SK-N-SH (cell line): ENCODE measurements at regions not wholly inside any gene's neighbourhood (a gene's known extent, or its start where the extent isn't known, plus 50 kb on each side); places are given as distances from the start of the nearest gene placed in this dataset.
"Not testable (repeated sequence)": the region's sequence is repeated elsewhere in the genome, so short reads cannot be mapped to it uniquely, and the experiment has no call there.

Experiments used
- CTCF ChIA-PET: fragments of 300-600, 350-600 bp; formaldehyde crosslinking; extraction: SDS; loops from one replicate; lab custom pipeline; 2021; lab: Yijun Ruan, JAX
- POLR2A ChIA-PET: fragments of 350-600 bp; sonication (Branson Sonifier 250); formaldehyde crosslinking; extraction: SDS; loops from one replicate; lab custom pipeline; 2020; ENCODE audit warnings: antibody characterized with exemption, inconsistent platforms; lab: Yijun Ruan, JAX
- DNase-seq: peaks from one replicate; pipeline ENCODE4 v3.0.0; 2012
- H2AFZ ChIP-seq: fragments of 200-600 bp; sonication (generic); 2 replicates; pipeline ENCODE4 v1.8.1; 2016; ENCODE audit warnings: antibody characterized with exemption, mild to moderate bottlenecking, low read depth
- H3F3A ChIP-seq: fragments of 200-600 bp; sonication (generic); replicated peaks from 2 replicates; pipeline ENCODE3; 2016; ENCODE audit warnings: antibody characterized with exemption, mild to moderate bottlenecking; ENCODE audit not compliant: insufficient read depth
- H3K27ac ChIP-seq, 2 experiments: fragments of 200-500 bp in 1 of 2; fragments of 200-600 bp in 1 of 2; sonication (Bioruptor generic) in 1 of 2; sonication (generic), shearing (Covaris generic) in 1 of 2; 2 replicates each; pipeline versions ENCODE4 v1.5.1 to v1.6.1; 2014 to 2016; ENCODE audit warnings: low read depth in 2 of 2, inconsistent platforms in 1 of 2, low read length in 1 of 2, mild to moderate bottlenecking in 1 of 2, mixed read lengths in 1 of 2
- H3K27me3 ChIP-seq: fragments of 200-600 bp; sonication (generic), shearing (Covaris generic); 2 replicates; pipeline ENCODE4 v1.6.1; 2016; ENCODE audit warnings: mixed run types; ENCODE audit not compliant: insufficient read depth
- H3K36me3 ChIP-seq, 2 experiments: fragments of 200-500 bp in 1 of 2; fragments of 200-600 bp in 1 of 2; sonication (Bioruptor generic) in 1 of 2; sonication (generic) in 1 of 2; replicated peaks in 1 of 2; 2 replicates each; pipeline versions ENCODE3 to v1.5.1; 2014 to 2016; ENCODE audit warnings: low read length in 1 of 2, mild to moderate bottlenecking in 1 of 2; ENCODE audit not compliant: insufficient read depth in 2 of 2, control insufficient read depth in 1 of 2
- H3K4me1 ChIP-seq, 2 experiments: fragments of 200-500 bp in 1 of 2; fragments of 200-600 bp in 1 of 2; sonication (Bioruptor generic) in 1 of 2; sonication (generic), shearing (Covaris generic) in 1 of 2; 2 replicates each; pipeline versions ENCODE4 v1.5.1 to v1.6.1; 2014 to 2016; ENCODE audit warnings: low read depth in 1 of 2, low read length in 1 of 2, mixed run types in 1 of 2; ENCODE audit not compliant: insufficient read depth in 2 of 2, control insufficient read depth in 1 of 2
- H3K4me2 ChIP-seq: fragments of 200-600 bp; sonication (generic), shearing (Covaris generic); 2 replicates; pipeline ENCODE4 v1.6.1; 2017; ENCODE audit warnings: mixed run types
- H3K4me3 ChIP-seq, 2 experiments: fragments of 200-500 bp in 1 of 2; fragments of 200-600 bp in 1 of 2; sonication (Bioruptor generic) in 1 of 2; sonication (generic), shearing (Covaris generic) in 1 of 2; 2 replicates each; pipeline versions ENCODE4 v1.5.1 to v1.8.1; 2014 to 2016; ENCODE audit warnings: low read depth in 2 of 2, inconsistent platforms in 1 of 2, low read length in 1 of 2, mild to moderate bottlenecking in 1 of 2, mixed read lengths in 1 of 2, moderate library complexity in 1 of 2
- H3K79me2 ChIP-seq: fragments of 200-600 bp; sonication (generic); 2 replicates; pipeline ENCODE4 v1.8.1; 2017; ENCODE audit warnings: mild to moderate bottlenecking; ENCODE audit not compliant: insufficient read depth
- H3K9ac ChIP-seq: fragments of 200-600 bp; sonication (generic); 2 replicates; pipeline ENCODE4 v1.6.1; 2017; ENCODE audit warnings: mixed run types
- H3K9me2 ChIP-seq: fragments of 200-600 bp; sonication (generic); 2 replicates; pipeline ENCODE4 v1.6.1; 2017; ENCODE audit warnings: mixed run types
- H3K9me3 ChIP-seq: fragments of 200-600 bp; sonication (generic); 2 replicates; pipeline ENCODE4 v1.6.1; 2017; ENCODE audit warnings: mixed run types, mild to moderate bottlenecking, moderate library complexity
- H4K20me1 ChIP-seq: fragments of 200-600 bp; sonication (generic); 2 replicates; pipeline ENCODE4 v1.6.1; 2017; ENCODE audit warnings: mild to moderate bottlenecking, mixed run types; ENCODE audit not compliant: insufficient read depth
- CHD2 ChIP-seq: fragments of 150-350 bp; IDR thresholded peaks from 2 replicates; pipeline ENCODE4 v1.6.1; 2018; ENCODE audit warnings: low read length; ENCODE audit not compliant: partially characterized antibody
- CTCF ChIP-seq: fragments of 200-600 bp; sonication (generic); IDR thresholded peaks from 2 replicates; pipeline ENCODE4 v1.6.1; 2017; ENCODE audit warnings: antibody characterized with exemption, mild to moderate bottlenecking, moderate library complexity
- ELF1 ChIP-seq: IDR thresholded peaks from 2 replicates; pipeline ENCODE4 v1.4.0; 2012
- FOSL2 ChIP-seq: IDR thresholded peaks from 2 replicates; pipeline ENCODE4 v1.4.0; 2012; ENCODE audit warnings: low read depth, mild to moderate bottlenecking, moderate library complexity, borderline replicate concordance
- GABPA ChIP-seq: IDR thresholded peaks from 2 replicates; pipeline ENCODE4 v1.4.0; 2012; ENCODE audit warnings: low read depth, mild to moderate bottlenecking
- GATA2 ChIP-seq: sonication (generic); formaldehyde crosslinking; IDR thresholded peaks from 2 replicates; pipeline ENCODE4 v1.5.0; 2020; ENCODE audit warnings: mild to moderate bottlenecking, missing genetic modification reagents
- IRF3 ChIP-seq: fragments of 150-350 bp; IDR thresholded peaks from 2 replicates; pipeline ENCODE4 v1.6.1; 2016; ENCODE audit warnings: mild to moderate bottlenecking, low read depth, low read length
- MAX ChIP-seq: IDR thresholded peaks from 2 replicates; pipeline ENCODE4 v1.4.0; 2012; ENCODE audit warnings: low read depth
- NFIC ChIP-seq: IDR thresholded peaks from 2 replicates; pipeline ENCODE4 v1.4.0; 2012; ENCODE audit warnings: borderline replicate concordance
- POLR2AphosphoS5 ChIP-seq: IDR thresholded peaks from 2 replicates; pipeline ENCODE4 v1.6.1; 2012; ENCODE audit warnings: low read depth, low read length
- RAD21 ChIP-seq: IDR thresholded peaks from 2 replicates; pipeline ENCODE4 v1.6.1; 2012; ENCODE audit warnings: mild to moderate bottlenecking, low read length
- RFX5 ChIP-seq: IDR thresholded peaks from 2 replicates; pipeline ENCODE4 v1.6.1; 2012; ENCODE audit warnings: mild to moderate bottlenecking, improper control_type of control experiment, low read length
- RXRA ChIP-seq: IDR thresholded peaks from 2 replicates; pipeline ENCODE4 v1.4.0; 2012; ENCODE audit warnings: low read depth, mild to moderate bottlenecking, borderline replicate concordance
- SMC3 ChIP-seq: IDR thresholded peaks from 2 replicates; pipeline ENCODE4 v1.6.1; 2012; ENCODE audit warnings: low read depth, low read length, improper control_type of control experiment
- TAF1 ChIP-seq: IDR thresholded peaks from 2 replicates; pipeline ENCODE4 v1.6.1; 2012; ENCODE audit warnings: low read depth, mild to moderate bottlenecking, low read length, moderate library complexity, borderline replicate concordance
- TCF12 ChIP-seq: IDR thresholded peaks from 2 replicates; pipeline ENCODE4 v1.4.0; 2012
- USF2 ChIP-seq: fragments of 150-350 bp; IDR thresholded peaks from 2 replicates; pipeline ENCODE4 v1.6.1; 2017; ENCODE audit warnings: antibody characterized with exemption, low read length, low read depth, borderline replicate concordance
- YY1 ChIP-seq: IDR thresholded peaks from 2 replicates; pipeline ENCODE4 v1.4.0; 2012; ENCODE audit warnings: low read depth, mild to moderate bottlenecking
- ZBTB33 ChIP-seq: IDR thresholded peaks from 2 replicates; pipeline ENCODE4 v1.4.0; 2012; ENCODE audit warnings: low read depth, borderline replicate concordance
- WGBS: methylation state at CpG from one replicate; pipeline ENCODE4 v1.1.6; 2017; ENCODE audit warnings: low lambda C conversion rate; 5-methylcytosine and 5-hydroxymethylcytosine counted together

- H2AFZ ChIP-seq, H3K9me2 ChIP-seq, H3K79me2 ChIP-seq, H3F3A ChIP-seq, H3K27ac ChIP-seq, H3K4me2 ChIP-seq, H4K20me1 ChIP-seq, H3K4me1 ChIP-seq, CTCF ChIA-PET, DNase-seq, POLR2A ChIA-PET, H3K36me3 ChIP-seq, H3K9ac ChIP-seq, H3K9me3 ChIP-seq, H3K27me3 ChIP-seq, H3K4me3 ChIP-seq: not testable (repeated sequence)
- 84% methylated on average over 11 of the region's 11 CpGs for WGBS
Measured at GRCh38 chr10:108599317-108599716, 1324.0 kb downstream of the XPNPEP1 start.

- ChIA-PET CTCF (no interaction called here), POLR2A (no interaction called here)
- Histone ChIP-seq H4K20me1 (no peaks in the 10 kb centered on the region), H3K9me3 (no peaks in the 10 kb centered on the region), H3F3A (no peaks in the 10 kb centered on the region), H3K27me3 (no peaks in the 10 kb centered on the region), H3K4me2 (no peak overlapping the region), H3K27ac (no peak overlapping the region), H3K9me2 (no peaks in the 10 kb centered on the region), H2AFZ (no peak overlapping the region), H3K36me3 (no peaks in the 10 kb centered on the region), H3K79me2 (no peaks in the 10 kb centered on the region), H3K9ac (no peak overlapping the region), H3K4me1 (peaks cover 6 to 7% of the 10 kb centered on the region in 2 experiments; a peak in 3 of 4 replicates), H3K4me3 (no peak overlapping the region)
- TF ChIP-seq USF2 (no peak), FOSL2 (no peak), SMC3 (no peak), CTCF (no peak), CHD2 (no peak), ELF1 (no peak), YY1 (no peak), ZBTB33 (no peak), TAF1 (no peak), GABPA (no peak), TCF12 (no peak), RAD21 (no peak), RFX5 (no peak), POLR2AphosphoS5 (no peak), IRF3 (no peak), MAX (no peak), RXRA (no peak), NFIC (no peak), GATA2 (CRISPR knock-in tag) (no peak)
- DNase-seq = no peak
Measured at GRCh38 chr10:108598831-108599230, 1324.5 kb downstream of the XPNPEP1 start.
